ENCODE measurements at regions not wholly inside any gene's neighbourhood (a gene's known extent, or its start where the extent isn't known, plus 50 kb on each side); places are given as distances from the start of the nearest gene placed in this dataset.

DNA sequence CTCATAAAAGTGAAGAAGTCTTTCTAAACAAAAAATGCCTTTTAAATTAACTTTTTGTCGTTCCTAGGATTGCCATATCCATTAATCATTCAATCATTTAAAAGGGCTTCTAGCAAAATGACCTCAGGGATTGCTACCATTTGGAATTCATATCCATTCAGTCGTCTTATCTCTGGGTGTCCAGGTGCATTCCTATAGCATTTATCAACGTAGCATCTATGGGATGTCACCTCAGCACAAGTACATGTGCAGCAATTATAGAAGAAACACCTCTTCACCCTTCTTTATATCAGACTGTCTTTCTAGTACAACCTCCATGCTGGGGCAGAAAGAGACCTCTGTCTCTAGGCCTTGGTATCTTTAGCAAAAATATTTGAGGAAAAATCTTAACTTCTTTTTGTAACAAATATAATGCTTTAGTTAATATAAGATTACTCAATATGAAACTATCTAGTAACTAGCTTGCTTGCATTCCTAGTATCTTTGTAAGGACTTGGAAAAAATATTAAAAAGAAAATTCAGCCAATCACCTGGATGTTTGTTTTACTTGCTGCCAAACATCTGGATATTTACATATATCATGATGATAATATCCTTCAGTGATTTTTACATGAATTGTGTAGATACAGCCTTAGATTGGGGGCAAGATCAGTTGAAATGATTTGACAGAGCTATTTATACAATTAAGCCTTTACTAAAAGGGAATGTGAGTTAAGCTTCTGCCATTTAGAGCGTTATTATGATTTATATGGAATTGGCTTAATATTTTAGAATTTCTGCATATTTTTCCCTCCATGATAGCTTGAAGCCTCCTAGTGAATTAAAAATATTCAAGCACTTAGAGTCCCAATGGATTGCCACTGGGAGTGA is 356.8 kb downstream of the HDGFL1 start:
- H3K27me3 ChIP-seq: no peaks in the 10 kb centered on the region
- H3K4me3 ChIP-seq: no peak overlapping the region
- 59 to 75% methylated on average over 4 of the region's 4 CpGs for WGBS, 2 donors
- no peak overlapping the region for H3K27ac ChIP-seq
- no peaks in the 10 kb centered on the region for H3K36me3 ChIP-seq
- peaks cover 0 to 28% (median 13%) of the 10 kb centered on the region in 4 donors for H3K4me1 ChIP-seq
- no peak for DNase-seq
- no peaks in the 10 kb centered on the region for H3K9me3 ChIP-seq
- TF ChIP-seq POLR2A (IDR thresholded peaks at IDR 0.05): no peak
- no peak for TF ChIP-seq POLR2AphosphoS5 (IDR thresholded peaks at IDR 0.05)
- no peak for TF ChIP-seq CTCF (IDR thresholded peaks at IDR 0.05)
- no peak for TF ChIP-seq EP300 (IDR thresholded peaks at IDR 0.05)
- intact Hi-C loops (cut with DNase I): no loop called here

DNA sequence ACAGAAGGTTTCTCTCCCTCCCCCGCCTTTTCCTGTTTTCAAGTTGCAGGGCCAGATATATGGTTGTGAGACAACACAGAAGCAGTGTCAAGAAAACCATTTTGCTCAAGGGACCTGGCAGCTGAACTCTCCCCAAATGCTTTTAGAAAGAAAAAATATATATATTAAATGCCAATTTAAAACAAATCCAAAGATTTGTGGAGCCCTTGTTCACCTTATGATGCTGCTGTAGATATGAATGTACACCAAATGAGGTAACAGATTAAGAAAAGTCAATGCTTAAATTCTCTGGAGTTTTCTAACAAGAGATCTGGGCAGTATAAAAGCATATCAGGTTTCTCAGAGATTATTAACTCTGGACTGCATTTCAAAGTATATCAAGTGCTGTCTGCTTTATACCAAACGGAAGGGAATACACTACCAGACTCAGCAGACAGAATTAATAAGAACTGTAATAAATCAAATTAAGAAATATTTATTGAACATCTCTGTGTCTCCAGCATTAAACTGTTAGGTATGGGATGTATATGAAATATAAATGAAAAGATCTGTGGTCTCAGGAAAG is 357.5 kb downstream of the HDGFL1 start:
- no peaks in the 10 kb centered on the region for H3K36me3 ChIP-seq
- intact Hi-C loops (cut with DNase I): no loop called here
- H3K27me3 ChIP-seq: no peaks in the 10 kb centered on the region
- H3K4me1 ChIP-seq: peaks cover 0 to 28% (median 13%) of the 10 kb centered on the region in 4 donors
- no peaks in the 10 kb centered on the region for H3K9me3 ChIP-seq
- no peak for DNase-seq
- no peak overlapping the region for H3K4me3 ChIP-seq
- TF ChIP-seq EP300 (IDR thresholded peaks at IDR 0.05): no peak
- no peak for TF ChIP-seq POLR2A (IDR thresholded peaks at IDR 0.05)
- TF ChIP-seq POLR2AphosphoS5 (IDR thresholded peaks at IDR 0.05): no peak
- TF ChIP-seq CTCF (IDR thresholded peaks at IDR 0.05): no peak
- 71 to 86% methylated on average over 2 of the region's 2 CpGs for WGBS, 2 donors
- H3K27ac ChIP-seq: no peak overlapping the region

DNA sequence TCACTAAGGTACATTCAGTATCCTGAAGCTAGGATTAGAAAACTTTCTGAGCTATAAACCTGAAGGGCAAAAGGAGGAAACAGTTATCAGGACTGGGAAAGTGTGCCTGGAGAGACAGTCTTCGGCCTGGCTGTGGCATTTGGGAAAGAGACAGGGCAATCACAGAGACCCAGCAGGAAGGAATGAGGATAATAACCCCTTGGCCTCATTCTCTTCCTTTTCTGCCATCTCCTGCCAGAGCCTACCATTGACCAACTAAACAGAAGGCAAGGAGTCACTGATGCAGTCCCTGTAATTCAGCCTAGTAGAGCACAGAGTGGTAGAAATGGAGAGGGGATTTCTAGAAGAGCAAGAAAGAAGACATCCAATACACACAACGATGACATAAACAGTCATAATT is 359.4 kb downstream of the HDGFL1 start:
- Histone ChIP-seq H3K27me3 (no peaks in the 10 kb centered on the region), H3K27ac (no peak overlapping the region), H3K36me3 (no peaks in the 10 kb centered on the region), H3K4me1 (peaks cover 0 to 28% (median 13%) of the 10 kb centered on the region in 4 donors), H3K4me3 (no peak overlapping the region), H3K9me3 (no peaks in the 10 kb centered on the region)
- 57 to 62% methylated on average over 2 of the region's 2 CpGs for WGBS, 2 donors
- intact Hi-C loops (cut with DNase I): no loop called here
- TF ChIP-seq EP300 (IDR thresholded peaks at IDR 0.05) (no peak), POLR2A (IDR thresholded peaks at IDR 0.05) (no peak), CTCF (IDR thresholded peaks at IDR 0.05) (no peak), POLR2AphosphoS5 (IDR thresholded peaks at IDR 0.05) (no peak)
- DNase-seq: no peak

GRCh38 chr6:22929311-22929985 is 360.1 kb downstream of the HDGFL1 start:
- DNase-seq: no peak
- H3K4me1 ChIP-seq: peaks cover 0 to 28% (median 13%) of the 10 kb centered on the region in 4 donors
- H3K9me3 ChIP-seq: no peaks in the 10 kb centered on the region
- H3K27ac ChIP-seq: no peak overlapping the region
- no peak for TF ChIP-seq POLR2A (IDR thresholded peaks at IDR 0.05)
- TF ChIP-seq CTCF (IDR thresholded peaks at IDR 0.05): no peak
- TF ChIP-seq POLR2AphosphoS5 (IDR thresholded peaks at IDR 0.05): no peak
- TF ChIP-seq EP300 (IDR thresholded peaks at IDR 0.05): no peak
- 39 to 52% methylated on average over 4 of the region's 4 CpGs for WGBS, 2 donors
- no peaks in the 10 kb centered on the region for H3K36me3 ChIP-seq
- H3K4me3 ChIP-seq: no peak overlapping the region
- intact Hi-C loops (cut with DNase I): no loop called here
- no peaks in the 10 kb centered on the region for H3K27me3 ChIP-seq

Data from sigmoid colon (tissue), 6 donors.